ENCODE measurements at regions not wholly inside any gene's neighbourhood (a gene's known extent, or its start where the extent isn't known, plus 50 kb on each side); places are given as distances from the start of the nearest gene placed in this dataset.

DNA sequence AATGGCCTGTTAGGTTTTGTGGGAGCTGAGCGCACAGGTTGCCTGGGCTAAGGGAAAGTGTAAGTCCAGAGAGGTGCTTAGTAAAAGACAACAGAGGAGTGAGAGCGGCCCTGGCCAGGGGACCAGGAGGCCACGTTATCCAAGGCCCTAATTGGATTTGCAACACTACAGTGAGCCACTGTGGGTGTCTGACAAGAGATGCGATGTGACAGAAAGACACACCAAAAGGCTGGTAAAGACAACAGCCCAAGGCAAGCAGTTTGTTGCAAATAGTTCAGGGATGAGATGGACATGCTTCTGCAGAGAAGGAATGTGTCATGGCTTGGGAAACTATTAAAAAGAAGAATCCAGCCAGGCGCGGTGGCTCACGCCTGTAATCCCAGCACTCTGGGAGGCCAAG lies 162.7 kb upstream of the KIT start:
- WGBS, result 86% methylated on average over 7 of the region's 7 CpGs
- no peak for DNase-seq (ENCODE audit: low spot score)
- Histone ChIP-seq H3K4me3 (ENCODE audit: low read depth in 1 of 3, low read length in 3 of 3) (no peak overlapping the region), H3K36me3 (ENCODE audit: control insufficient read depth in 4 of 4, insufficient read depth in 3 of 4, low read depth in 1 of 4, low read length in 3 of 4) (no peaks in the 10 kb centered on the region), H3K9ac (ENCODE audit: low read depth in 1 of 2, low read length in 2 of 2) (no peak overlapping the region), H3K4me1 (ENCODE audit: control insufficient read depth in 4 of 4, insufficient read depth in 4 of 4, low read length in 3 of 4) (no peaks in the 10 kb centered on the region), H3K27me3 (ENCODE audit: control insufficient read depth in 4 of 4, insufficient read depth in 4 of 4, low read length in 3 of 4) (peaks cover 0 to 6% (median 0%) of the 10 kb centered on the region in 4 donors), H3K27ac (ENCODE audit: low read depth in 1 of 2, low read length in 2 of 2) (no peak overlapping the region), H3K9me3 (ENCODE audit: control insufficient read depth in 4 of 4, low read length in 3 of 4) (no peaks in the 10 kb centered on the region)
- TF ChIP-seq NR2F2 (IDR thresholded peaks at IDR 0.05), result no peak
- TF ChIP-seq, protein P1, sequence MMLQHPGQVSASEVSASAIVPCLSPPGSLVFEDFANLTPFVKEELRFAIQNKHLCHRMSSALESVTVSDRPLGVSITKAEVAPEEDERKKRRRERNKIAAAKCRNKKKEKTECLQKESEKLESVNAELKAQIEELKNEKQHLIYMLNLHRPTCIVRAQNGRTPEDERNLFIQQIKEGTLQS (IDR thresholded peaks at IDR 0.05), result no peak
- TF ChIP-seq HNF4A (conservative IDR thresholded peaks at IDR 0.05), result no peak
- TF ChIP-seq SP1 (IDR thresholded peaks at IDR 0.05), result no peak
- TF ChIP-seq, protein P2, sequence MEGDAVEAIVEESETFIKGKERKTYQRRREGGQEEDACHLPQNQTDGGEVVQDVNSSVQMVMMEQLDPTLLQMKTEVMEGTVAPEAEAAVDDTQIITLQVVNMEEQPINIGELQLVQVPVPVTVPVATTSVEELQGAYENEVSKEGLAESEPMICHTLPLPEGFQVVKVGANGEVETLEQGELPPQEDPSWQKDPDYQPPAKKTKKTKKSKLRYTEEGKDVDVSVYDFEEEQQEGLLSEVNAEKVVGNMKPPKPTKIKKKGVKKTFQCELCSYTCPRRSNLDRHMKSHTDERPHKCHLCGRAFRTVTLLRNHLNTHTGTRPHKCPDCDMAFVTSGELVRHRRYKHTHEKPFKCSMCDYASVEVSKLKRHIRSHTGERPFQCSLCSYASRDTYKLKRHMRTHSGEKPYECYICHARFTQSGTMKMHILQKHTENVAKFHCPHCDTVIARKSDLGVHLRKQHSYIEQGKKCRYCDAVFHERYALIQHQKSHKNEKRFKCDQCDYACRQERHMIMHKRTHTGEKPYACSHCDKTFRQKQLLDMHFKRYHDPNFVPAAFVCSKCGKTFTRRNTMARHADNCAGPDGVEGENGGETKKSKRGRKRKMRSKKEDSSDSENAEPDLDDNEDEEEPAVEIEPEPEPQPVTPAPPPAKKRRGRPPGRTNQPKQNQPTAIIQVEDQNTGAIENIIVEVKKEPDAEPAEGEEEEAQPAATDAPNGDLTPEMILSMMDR (IDR thresholded peaks at IDR 0.05; ENCODE audit: low read depth, low read length, missing input control), result no peak

DNA sequence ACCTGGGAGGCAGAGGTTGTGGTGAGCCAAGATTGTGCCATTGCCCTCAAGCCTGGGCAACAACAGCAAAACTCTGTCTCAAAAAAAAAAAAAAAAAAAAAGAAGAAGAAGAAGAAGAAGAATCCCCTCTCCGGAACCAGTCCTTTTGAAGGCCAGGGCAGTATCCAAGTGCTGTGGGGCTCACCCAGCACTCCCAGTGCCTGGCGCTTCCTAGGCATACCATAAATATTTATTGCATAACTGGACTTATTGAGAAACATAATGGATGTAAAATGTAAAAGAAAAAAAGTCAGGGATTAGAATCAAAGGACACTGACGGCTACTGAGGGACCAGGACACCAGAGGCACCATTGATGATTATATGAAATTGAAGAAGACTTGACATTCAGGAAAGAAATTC lies 162.1 kb upstream of the KIT start:
- DNase-seq (ENCODE audit: low spot score), result no peak
- Histone ChIP-seq H3K4me3 (ENCODE audit: low read depth in 1 of 3, low read length in 3 of 3) (no peak overlapping the region), H3K9ac (ENCODE audit: low read depth in 1 of 2, low read length in 2 of 2) (no peak overlapping the region), H3K27ac (ENCODE audit: low read depth in 1 of 2, low read length in 2 of 2) (no peak overlapping the region), H3K36me3 (ENCODE audit: control insufficient read depth in 4 of 4, insufficient read depth in 3 of 4, low read depth in 1 of 4, low read length in 3 of 4) (no peaks in the 10 kb centered on the region), H3K9me3 (ENCODE audit: control insufficient read depth in 4 of 4, low read length in 3 of 4) (no peaks in the 10 kb centered on the region), H3K27me3 (ENCODE audit: control insufficient read depth in 4 of 4, insufficient read depth in 4 of 4, low read length in 3 of 4) (peaks cover 0 to 6% (median 0%) of the 10 kb centered on the region in 4 donors), H3K4me1 (ENCODE audit: control insufficient read depth in 4 of 4, insufficient read depth in 4 of 4, low read length in 3 of 4) (no peaks in the 10 kb centered on the region)
- no peak for TF ChIP-seq EGR1 (IDR thresholded peaks at IDR 0.05; ENCODE audit: low read depth in 2 of 2)
- TF ChIP-seq RAD21 (IDR thresholded peaks at IDR 0.05), result no peak
- TF ChIP-seq, protein P1 (IDR thresholded peaks at IDR 0.05), result no peak
- TF ChIP-seq FOXA2 (IDR thresholded peaks at IDR 0.05), result no peak
- TF ChIP-seq TAF1 (conservative IDR thresholded peaks at IDR 0.05), result no peak
- TF ChIP-seq SP1 (IDR thresholded peaks at IDR 0.05), result no peak
- TF ChIP-seq, protein P3, sequence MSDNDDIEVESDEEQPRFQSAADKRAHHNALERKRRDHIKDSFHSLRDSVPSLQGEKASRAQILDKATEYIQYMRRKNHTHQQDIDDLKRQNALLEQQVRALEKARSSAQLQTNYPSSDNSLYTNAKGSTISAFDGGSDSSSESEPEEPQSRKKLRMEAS (IDR thresholded peaks at IDR 0.05), result no peak
- TF ChIP-seq HNF4G (IDR thresholded peaks at IDR 0.05), result no peak
- TF ChIP-seq, protein P4, sequence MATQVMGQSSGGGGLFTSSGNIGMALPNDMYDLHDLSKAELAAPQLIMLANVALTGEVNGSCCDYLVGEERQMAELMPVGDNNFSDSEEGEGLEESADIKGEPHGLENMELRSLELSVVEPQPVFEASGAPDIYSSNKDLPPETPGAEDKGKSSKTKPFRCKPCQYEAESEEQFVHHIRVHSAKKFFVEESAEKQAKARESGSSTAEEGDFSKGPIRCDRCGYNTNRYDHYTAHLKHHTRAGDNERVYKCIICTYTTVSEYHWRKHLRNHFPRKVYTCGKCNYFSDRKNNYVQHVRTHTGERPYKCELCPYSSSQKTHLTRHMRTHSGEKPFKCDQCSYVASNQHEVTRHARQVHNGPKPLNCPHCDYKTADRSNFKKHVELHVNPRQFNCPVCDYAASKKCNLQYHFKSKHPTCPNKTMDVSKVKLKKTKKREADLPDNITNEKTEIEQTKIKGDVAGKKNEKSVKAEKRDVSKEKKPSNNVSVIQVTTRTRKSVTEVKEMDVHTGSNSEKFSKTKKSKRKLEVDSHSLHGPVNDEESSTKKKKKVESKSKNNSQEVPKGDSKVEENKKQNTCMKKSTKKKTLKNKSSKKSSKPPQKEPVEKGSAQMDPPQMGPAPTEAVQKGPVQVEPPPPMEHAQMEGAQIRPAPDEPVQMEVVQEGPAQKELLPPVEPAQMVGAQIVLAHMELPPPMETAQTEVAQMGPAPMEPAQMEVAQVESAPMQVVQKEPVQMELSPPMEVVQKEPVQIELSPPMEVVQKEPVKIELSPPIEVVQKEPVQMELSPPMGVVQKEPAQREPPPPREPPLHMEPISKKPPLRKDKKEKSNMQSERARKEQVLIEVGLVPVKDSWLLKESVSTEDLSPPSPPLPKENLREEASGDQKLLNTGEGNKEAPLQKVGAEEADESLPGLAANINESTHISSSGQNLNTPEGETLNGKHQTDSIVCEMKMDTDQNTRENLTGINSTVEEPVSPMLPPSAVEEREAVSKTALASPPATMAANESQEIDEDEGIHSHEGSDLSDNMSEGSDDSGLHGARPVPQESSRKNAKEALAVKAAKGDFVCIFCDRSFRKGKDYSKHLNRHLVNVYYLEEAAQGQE (IDR thresholded peaks at IDR 0.05), result no peak
- no peak for TF ChIP-seq FOXA1 (IDR thresholded peaks at IDR 0.05)
- TF ChIP-seq, protein P5, sequence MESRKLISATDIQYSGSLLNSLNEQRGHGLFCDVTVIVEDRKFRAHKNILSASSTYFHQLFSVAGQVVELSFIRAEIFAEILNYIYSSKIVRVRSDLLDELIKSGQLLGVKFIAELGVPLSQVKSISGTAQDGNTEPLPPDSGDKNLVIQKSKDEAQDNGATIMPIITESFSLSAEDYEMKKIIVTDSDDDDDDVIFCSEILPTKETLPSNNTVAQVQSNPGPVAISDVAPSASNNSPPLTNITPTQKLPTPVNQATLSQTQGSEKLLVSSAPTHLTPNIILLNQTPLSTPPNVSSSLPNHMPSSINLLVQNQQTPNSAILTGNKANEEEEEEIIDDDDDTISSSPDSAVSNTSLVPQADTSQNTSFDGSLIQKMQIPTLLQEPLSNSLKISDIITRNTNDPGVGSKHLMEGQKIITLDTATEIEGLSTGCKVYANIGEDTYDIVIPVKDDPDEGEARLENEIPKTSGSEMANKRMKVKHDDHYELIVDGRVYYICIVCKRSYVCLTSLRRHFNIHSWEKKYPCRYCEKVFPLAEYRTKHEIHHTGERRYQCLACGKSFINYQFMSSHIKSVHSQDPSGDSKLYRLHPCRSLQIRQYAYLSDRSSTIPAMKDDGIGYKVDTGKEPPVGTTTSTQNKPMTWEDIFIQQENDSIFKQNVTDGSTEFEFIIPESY (IDR thresholded peaks at IDR 0.05), result no peak
- WGBS, result 89% methylated on average over 3 of the region's 3 CpGs
